Hematopoietic multipotent progenitor cell treated with erythropoietin and hydrocortisone succinate and interleukin-3 and kit ligand, for 4 days (in vitro differentiated cells): ENCODE measurements at regions not wholly inside any gene's neighbourhood (a gene's known extent, or its start where the extent isn't known, plus 50 kb on each side); places are given as distances from the start of the nearest gene placed in this dataset.
"Not testable (repeated sequence)": the region's sequence is repeated elsewhere in the genome, so short reads cannot be mapped to it uniquely, and the experiment has no call there.

Experiments used
- DNase-seq: peaks from one replicate; pipeline ENCODE4 v3.0.0-alpha.2; 2015

DNA sequence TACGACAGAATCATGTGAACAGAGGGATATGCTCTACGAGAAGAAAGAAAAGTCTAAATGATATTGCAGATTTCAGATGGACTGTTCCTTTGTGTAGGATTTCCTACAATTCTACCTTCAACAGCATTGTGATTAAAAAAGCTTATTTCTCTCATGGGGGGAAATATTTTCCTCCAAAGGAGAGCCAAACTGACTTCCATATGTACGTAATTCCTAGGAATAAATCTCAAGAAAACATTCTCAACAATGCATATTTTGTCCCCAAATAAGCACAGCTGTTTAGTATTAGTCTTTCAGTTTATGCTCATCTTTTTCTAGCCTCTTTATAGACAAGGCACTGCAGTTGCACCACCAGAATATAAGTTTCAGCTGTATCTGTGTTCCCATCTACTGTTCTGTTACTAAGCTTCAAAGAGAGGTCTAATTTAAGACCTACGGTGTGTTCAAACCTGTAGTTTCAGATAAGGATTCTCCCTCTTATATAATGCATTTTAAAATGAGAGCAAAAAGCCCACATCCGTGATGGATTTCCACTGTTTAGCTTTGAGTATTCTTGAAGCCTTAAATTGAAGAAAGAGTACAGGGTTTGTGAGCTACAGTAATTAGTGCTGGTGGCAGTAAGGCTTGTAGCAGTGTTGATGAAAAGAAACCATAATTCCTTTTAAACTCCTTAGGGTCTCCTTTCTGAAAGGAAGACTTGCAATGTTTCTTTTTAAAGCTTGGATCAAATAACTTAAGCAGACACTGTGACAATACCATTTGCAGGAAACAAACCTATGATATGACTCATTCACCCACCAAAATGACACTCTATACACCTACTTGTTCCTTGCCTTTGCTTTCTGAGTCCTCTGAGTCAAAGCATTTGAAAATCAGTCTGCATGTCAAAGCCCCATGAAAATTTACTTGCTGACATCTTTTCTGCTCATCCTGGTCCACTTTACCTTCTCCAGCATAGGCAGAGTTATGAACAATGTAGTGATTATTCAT lies 754.1 kb downstream of the NOVA1 start:
- DNase-seq = no peak

GRCh38 chr14:25841226-25841625 lies 756.6 kb downstream of the NOVA1 start:
- DNase-seq = no peak

DNA sequence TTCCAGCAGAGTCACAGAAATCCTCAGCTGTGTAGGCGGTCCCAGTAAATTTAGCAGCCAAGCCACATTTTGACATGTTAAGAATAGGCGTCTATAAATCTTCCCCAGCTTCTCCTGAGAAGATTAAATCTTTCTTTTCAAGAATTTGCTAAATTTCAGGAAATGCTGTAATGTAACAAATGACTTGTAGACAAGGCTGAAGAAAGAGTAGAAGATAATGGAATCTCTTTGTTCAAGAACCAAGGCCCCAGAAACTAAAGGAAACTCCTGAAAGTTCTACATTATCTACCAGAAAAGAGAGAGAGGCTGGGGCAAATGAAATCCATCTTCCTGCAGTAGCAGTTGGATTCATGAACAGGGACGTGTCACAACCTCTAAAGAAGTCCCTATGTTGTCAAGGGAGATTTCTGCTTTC lies 760.3 kb downstream of the NOVA1 start:
- no peak for DNase-seq

DNA sequence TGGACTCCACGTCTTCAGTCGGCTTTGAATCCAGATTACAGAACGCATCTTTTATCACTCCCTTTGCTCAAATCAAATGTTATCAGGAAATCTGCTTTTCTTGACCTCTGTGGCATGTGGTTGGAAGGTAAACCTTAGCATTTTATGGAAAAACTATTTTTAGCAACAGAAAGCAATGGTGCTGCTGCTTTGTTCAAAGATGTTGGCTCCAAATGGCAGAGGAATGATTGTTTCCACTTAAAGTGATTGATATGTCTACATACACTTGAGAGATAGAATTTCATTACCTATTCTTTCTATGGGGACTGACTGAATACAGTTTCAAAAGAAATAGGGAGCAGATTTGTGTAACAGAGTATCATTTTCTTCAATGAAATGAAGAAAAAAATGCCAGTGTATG lies 761.2 kb downstream of the NOVA1 start:
- no peak for DNase-seq

DNA sequence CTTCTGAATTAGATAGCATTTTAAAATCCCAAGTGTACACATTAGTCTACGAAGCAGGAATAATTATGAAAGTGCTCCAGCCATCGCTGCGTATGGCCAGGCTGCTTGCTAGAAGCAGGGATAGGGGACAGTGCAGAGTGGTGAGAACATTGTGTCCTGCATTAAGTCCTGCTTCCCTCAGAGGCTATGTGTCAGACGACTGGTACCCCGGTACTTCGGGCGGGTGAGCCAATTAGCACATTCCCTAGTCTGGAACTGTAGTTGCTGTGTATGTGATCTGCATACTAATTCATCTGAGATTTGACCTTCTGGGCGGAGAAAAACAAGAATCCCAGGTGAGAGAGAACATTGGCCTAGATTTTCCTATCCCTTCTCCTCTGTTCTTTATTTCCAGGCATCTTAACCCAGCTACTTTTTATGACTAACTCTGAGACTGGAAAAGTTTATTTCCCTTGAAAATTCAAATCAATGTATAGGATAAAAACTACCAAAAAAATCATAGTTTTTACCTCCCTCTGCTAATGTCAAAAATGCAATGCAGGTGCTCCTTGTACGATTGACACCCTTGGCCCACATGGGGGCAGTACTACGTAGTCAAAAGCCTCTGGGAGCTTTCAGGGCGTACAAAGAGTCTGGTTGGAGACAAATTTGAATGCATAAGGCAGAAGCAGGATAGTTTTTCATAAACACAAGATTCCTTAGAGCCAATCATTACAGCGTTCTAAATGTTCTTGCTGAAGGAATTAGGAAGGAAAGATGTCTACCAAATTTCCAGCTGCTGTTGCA lies 764.3 kb downstream of the NOVA1 start:
- peak; percentile 53 for DNase-seq

- no peak for DNase-seq
Observed at GRCh38 chr14:25832585-25832984, 765.2 kb downstream of the NOVA1 start.

GRCh38 chr14:25828562-25828961 lies 769.3 kb downstream of the NOVA1 start:
- DNase-seq = no peak

DNA sequence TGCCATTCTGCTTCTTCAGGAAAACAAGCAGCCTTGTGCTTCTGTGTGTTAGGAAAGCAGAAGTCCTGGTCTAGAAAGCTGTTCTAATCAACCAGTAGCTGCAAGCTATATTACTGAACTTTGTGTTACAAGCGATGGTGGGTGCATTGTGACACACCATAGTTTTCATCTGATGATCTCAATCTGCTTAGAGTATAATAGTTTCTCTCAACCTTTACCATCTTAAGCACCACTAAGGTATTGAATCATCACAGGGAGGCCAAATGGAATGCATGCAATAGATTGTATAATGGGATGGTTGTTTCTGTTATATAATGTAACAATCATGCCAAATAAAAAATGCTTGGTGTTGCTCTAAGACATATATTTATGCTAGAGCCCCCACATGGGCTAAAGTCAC lies 771.7 kb downstream of the NOVA1 start:
- no peak for DNase-seq

- no peak for DNase-seq
Observed at GRCh38 chr14:25820368-25820767, 770.4 kb upstream of the STXBP6 start.

DNA sequence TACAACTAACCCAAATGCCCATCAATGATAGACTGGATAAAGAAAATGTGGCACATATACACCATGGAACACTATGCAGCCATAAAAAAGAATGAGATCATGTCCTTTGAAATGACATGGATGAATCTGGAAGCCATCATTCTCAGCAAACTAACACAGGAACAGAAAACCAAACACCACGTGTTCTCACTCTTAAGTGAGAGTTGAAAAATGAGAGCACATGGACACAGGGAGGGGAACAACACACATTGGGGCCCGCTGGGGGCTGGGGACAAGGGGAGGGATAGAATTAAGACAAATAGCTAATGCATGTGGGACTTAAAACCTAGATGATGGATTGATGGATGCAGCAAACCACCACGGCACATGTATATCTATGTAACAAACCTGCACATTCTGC lies 764.7 kb upstream of the STXBP6 start:
- not testable (repeated sequence) for DNase-seq

DNA sequence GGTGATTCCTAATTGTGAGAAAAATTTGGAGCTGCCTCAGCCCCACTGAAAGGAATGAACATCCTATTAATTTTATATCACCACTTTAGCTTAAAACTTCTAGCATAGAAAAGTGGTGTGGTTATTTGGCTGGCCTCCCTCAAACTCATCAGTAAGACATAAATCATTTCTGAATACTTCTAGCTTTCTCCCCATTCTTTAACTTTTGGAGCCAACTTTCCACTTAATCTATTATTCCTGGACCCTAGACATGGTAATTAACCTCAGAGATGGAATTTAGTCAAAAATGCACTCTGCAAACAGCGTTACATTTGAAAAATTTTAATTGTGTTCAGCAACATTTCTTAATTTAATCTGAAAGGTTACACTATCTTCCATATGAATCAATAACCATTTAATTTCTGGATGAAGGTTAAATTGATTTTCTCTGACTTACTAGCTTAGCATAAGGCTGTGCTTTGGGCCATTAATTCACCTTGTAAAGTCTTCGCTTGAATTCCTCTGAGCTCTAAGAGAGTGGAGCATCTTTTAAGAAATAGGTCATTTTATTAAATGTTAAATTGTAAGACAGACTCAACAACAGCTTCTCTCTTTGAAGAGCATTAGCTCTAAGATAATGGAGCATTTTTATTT lies 753.6 kb upstream of the STXBP6 start:
- DNase-seq = no peak

- no peak for DNase-seq
Observed at GRCh38 chr14:25800841-25801240, 750.9 kb upstream of the STXBP6 start.

DNA sequence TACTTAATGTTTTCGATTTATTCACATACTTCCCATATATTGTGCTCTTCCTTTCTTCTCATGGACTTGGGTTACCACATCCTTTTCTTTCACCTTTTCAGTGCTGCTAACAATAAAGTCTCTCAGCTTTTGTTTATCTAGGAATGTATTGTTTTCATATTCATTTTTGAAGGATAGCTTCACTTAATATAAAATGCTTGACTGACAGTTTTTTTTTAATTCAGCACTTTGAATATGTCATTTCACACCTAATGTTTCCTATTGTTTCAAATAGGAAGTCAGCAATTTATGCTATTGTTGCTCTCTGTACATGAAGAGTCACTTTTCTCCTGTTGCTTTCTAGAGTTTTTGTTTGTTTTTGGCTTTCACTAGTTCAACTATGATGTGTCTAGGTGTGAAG lies 738.3 kb upstream of the STXBP6 start:
- DNase-seq = no peak

- no peak for DNase-seq
Observed at GRCh38 chr14:25765909-25766308, 716.0 kb upstream of the STXBP6 start.

DNA sequence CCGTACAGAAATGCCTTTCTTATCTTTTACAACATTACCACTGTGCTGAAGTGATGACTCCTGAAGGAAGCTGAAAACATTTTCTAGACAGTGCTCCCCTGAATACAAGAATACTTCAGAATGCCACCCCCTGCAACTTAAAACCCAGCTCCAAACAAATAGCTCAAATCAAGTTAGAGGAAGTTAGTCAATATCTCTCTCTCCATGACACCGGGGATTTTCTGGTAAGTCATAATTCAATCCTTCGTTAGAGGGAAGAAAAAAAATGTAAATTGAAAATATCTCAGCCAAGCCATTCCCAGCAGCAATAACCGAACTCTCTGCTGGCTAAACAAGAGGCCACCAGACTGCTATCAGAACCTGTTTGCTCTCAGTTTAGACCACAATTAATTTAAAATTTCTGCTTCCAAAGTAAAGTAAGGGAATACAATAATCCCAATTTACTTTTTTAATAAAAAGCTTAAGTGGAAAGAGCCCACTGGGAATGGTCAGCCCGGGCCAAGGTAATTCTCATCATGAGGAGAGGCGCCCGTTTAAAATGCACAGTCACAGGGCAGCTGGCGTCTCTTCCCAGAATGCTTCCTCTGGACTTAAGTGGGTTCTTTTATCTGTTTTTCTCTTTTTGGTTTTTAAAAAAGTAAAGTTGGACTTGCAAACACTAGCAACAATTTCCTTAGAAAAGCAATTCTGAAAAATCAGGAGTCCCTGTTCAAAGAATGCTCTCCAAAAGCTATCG lies 710.1 kb upstream of the STXBP6 start:
- DNase-seq = no peak

DNA sequence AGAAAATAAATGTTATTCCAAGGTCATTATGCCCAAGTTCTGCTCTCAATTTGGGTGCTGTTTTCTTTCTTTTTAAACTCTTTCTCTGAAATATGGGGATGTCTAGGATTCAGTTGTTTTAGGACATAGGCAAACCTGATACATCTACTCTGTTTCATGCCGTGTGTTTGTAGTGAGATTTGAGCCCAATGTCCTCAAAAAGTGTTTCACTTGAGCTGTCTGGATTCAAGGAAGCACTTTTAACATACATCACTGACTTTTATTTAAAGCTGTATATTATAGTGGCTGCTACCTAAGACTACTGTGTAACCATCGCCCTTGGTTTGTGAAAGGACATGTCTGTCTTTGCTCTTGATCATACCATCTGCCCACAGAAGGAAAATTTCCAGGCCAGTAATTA lies 709.3 kb upstream of the STXBP6 start:
- no peak for DNase-seq

DNA sequence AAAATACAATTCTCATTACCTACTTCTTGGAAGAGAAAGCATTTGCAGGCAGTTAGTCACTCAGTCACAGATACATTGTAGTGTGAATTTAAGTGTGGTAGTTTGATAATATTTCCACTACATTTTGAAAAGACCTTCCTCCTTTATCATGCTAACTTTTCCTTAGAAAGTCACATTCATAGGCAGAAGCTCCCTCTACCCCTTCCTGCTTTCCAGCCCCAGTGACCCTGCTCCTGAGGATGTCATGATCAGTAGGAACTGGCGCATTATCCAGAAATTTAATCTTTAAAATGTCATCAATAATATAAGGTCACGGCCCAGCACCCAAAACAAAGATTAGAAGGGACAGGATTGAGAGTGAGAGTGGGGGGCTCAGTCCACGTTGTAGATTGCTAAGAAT lies 707.4 kb upstream of the STXBP6 start:
- no peak for DNase-seq

DNA sequence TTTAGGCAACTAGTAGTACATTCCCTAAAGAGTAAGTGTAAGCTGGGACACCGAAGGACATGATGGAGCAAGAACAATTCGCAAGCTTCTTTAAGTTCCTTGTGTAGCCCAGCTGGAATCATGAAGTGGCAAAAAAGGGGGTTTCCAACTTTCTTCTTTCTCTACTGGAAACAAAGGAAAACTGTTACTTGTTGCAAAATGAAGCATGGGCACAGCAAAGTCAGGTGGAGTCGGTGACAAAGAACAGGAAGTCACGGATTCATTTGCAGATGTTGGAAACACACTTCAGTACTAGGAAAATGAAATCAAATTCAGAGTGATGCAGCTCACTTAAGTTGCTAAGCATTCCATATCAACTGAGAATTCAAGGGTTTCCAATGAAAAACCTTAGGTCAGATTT lies 706.9 kb upstream of the STXBP6 start:
- DNase-seq = no peak

DNA sequence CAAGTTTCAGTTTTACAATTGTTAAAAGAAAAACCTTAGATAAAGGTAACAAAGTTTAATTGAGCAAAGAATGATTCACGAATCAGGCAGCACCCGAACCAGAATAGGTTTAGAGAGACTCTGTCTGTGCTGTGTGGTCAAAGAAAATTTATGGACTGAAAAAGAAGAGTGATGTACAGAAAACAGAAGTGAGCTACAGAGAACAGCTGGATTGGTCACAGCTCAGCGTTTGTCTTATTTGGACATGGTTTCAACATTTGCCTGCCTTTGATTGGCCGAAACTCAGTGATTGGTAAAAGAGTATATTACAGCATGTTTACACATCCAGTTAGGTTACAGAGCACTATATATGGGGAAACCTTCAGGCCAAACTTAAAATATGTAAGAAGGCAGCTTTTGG lies 703.2 kb upstream of the STXBP6 start:
- peak; percentile 0 for DNase-seq

DNA sequence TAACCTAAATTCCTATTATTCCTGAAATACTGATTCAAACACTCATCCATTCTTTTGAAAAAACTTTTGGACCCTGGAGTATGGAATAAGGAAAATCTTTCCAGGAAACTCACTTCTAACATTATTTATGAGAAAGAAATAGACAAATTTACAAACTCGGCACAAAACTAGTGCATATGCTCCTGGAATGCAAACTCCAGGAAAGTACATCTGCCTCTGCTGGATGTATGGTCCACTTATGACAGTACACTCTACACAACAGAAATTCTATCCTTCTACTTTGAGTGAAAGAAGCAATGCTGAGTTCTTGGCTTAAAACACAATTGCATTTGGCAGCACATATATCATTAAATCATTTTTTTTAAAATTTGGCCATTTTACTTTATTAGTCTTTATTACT lies 700.5 kb upstream of the STXBP6 start:
- DNase-seq = no peak
